Karpas-422 (cell line): ENCODE measurements at regions not wholly inside any gene's neighbourhood (a gene's known extent, or its start where the extent isn't known, plus 50 kb on each side); places are given as distances from the start of the nearest gene placed in this dataset.
"Not testable (repeated sequence)": the region's sequence is repeated elsewhere in the genome, so short reads cannot be mapped to it uniquely, and the experiment has no call there.

Experiments used
- DNase-seq: peaks from one replicate; pipeline ENCODE4 v3.0.0-alpha.2; 2015
- H2AFZ ChIP-seq: fragments of 200-600 bp; sonication (generic); 2 replicates; pipeline ENCODE4 v1.6.1; 2014; ENCODE audit warnings: antibody characterized with exemption, low read length, mixed read lengths
- H3K27ac ChIP-seq: fragments of 200-600 bp; sonication (generic); 2 replicates; pipeline ENCODE4 v1.5.1; 2014; ENCODE audit warnings: mild to moderate bottlenecking, low read length, moderate library complexity
- H3K27me3 ChIP-seq: fragments of 200-600 bp; sonication (generic); 2 replicates; pipeline ENCODE4 v1.6.1; 2014; ENCODE audit warnings: low read length, mixed read lengths
- H3K36me3 ChIP-seq: fragments of 200-600 bp; sonication (generic); 2 replicates; pipeline ENCODE4 v1.6.1; 2014; ENCODE audit warnings: low read length, mixed read lengths; ENCODE audit not compliant: insufficient read depth
- H3K4me1 ChIP-seq: fragments of 200-600 bp; sonication (generic); 2 replicates; pipeline ENCODE4 v1.6.1; 2014; ENCODE audit warnings: mild to moderate bottlenecking, low read length, mixed read lengths
- H3K4me2 ChIP-seq: fragments of 200-600 bp; sonication (generic); 2 replicates; pipeline ENCODE4 v1.6.1; 2014; ENCODE audit warnings: low read length, low read depth, mild to moderate bottlenecking; ENCODE audit not compliant: poor library complexity, severe bottlenecking
- H3K4me3 ChIP-seq: fragments of 200-600 bp; sonication (generic); 2 replicates; pipeline ENCODE4 v1.5.1; 2014; ENCODE audit warnings: mild to moderate bottlenecking, antibody characterized with exemption, low read length, mixed read lengths
- H3K79me2 ChIP-seq: fragments of 200-600 bp; sonication (generic); 2 replicates; pipeline ENCODE4 v1.6.1; 2014; ENCODE audit warnings: mild to moderate bottlenecking, low read length, mixed read lengths
- H3K9ac ChIP-seq: fragments of 200-600 bp; sonication (generic); 2 replicates; pipeline ENCODE4 v1.6.0; 2014; ENCODE audit warnings: low read length
- H3K9me2 ChIP-seq: fragments of 200-600 bp; sonication (generic), shearing (Covaris generic); replicated peaks from 2 replicates; pipeline ENCODE4 v1.6.0; 2014; ENCODE audit warnings: mild to moderate bottlenecking, low read length, moderate library complexity; ENCODE audit not compliant: insufficient read depth
- H3K9me3 ChIP-seq: fragments of 300-700, 200-600 bp; sonication (generic); 2 replicates; pipeline ENCODE4 v1.6.1; 2014; ENCODE audit warnings: low read length, mixed read lengths
- H4K20me1 ChIP-seq: fragments of 200-600 bp; sonication (generic); 2 replicates; pipeline ENCODE4 v1.6.1; 2014; ENCODE audit warnings: mild to moderate bottlenecking, antibody characterized with exemption, low read length, low read depth; ENCODE audit not compliant: insufficient read depth

DNA sequence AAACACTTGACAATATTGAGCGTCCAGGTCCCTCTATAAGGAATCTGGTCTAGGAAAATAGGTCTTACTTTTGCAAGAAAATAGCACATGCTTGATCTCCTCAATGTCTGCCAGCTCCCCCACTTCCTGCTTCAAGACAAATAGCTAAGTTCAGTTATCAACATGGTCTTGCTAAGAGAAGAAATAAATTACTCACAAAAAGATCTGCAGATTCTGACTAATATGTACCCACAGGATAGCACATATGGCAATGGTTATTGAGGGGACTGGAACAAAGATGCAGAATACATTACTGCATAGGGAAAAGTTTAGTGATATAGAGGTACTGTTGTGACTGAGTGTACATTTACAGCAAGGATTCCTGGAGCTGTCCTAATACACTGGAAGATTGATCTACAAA lies 457.5 kb upstream of the GRID2 start:
- no peak overlapping the region for H2AFZ ChIP-seq
- H4K20me1 ChIP-seq = no peaks in the 10 kb centered on the region
- no peak overlapping the region for H3K4me2 ChIP-seq
- no peaks in the 10 kb centered on the region for H3K4me1 ChIP-seq
- H3K9me2 ChIP-seq = no peaks in the 10 kb centered on the region
- no peak overlapping the region for H3K4me3 ChIP-seq
- no peaks in the 10 kb centered on the region for H3K79me2 ChIP-seq
- no peaks in the 10 kb centered on the region for H3K27me3 ChIP-seq
- H3K27ac ChIP-seq = no peak overlapping the region
- peaks cover 20% of the 10 kb centered on the region for H3K9me3 ChIP-seq
- DNase-seq = no peak
- no peak overlapping the region for H3K9ac ChIP-seq
- H3K36me3 ChIP-seq = no peaks in the 10 kb centered on the region

DNA sequence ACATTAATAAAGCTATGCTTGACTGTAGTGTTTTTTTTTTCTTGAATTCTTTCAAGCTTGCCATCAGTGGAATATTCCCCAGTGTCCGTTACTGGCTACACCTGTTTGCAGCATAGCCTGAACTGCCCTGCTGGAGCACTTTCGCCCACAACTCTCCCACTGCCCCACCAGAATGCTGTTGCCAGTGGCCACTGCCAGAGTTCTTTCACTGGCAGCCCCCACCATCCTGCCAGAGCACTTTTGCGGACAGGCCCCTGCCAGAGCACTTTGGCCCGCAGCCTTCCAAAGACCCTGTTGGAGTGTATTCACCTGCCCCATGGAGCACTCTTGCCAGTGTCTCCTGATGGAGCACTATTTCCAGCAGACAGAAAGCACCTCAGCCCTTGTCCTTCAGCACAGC lies 452.3 kb upstream of the GRID2 start:
- Histone ChIP-seq H3K9ac (no peak overlapping the region), H4K20me1 (no peaks in the 10 kb centered on the region), H3K4me3 (no peak overlapping the region), H3K79me2 (no peaks in the 10 kb centered on the region), H3K4me2 (no peak overlapping the region), H3K27ac (no peak overlapping the region), H2AFZ (no peak overlapping the region), H3K4me1 (no peaks in the 10 kb centered on the region), H3K27me3 (no peaks in the 10 kb centered on the region), H3K36me3 (no peaks in the 10 kb centered on the region), H3K9me2 (no peaks in the 10 kb centered on the region), H3K9me3 (peaks cover 32% of the 10 kb centered on the region)
- no peak for DNase-seq

DNA sequence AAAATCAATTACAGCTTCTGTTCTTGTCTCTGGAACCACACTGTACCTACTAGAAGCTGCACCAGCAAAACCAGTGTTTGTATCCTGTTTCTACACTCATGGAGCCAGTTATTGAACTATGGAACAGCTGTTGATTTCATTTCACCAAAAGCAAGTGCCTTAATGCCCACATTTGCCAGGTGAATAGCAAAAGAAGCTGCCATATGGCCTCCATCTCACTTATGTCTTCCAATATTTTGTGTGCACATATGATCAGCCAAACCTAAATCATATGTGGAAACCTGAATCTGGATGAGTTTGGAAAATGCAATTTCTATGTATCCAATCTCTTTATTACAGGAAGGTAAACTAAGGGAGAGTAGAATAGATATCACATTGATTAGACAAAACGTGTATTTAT lies 415.8 kb upstream of the GRID2 start:
- no peak overlapping the region for H3K27ac ChIP-seq

DNA sequence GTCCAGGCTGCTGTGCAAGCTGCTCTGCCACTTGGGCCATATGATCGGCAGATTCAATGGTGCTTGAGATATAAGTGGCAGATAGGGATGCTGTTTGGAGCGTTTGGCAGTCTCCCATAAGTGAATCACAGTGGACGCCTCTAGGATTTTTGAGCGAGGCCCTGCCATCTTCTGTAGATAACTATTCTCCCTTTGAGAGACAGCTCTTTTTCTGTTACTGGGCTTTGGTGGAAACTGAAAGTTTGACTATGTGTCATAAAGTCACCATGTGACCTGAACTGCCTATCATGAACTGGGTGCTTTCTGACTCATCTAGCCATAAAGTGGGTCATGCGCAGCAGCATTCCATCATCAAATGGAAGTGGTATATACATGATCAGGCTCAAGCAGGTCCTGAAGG lies 412.5 kb upstream of the GRID2 start:
- not testable (repeated sequence) for H3K4me1 ChIP-seq, H3K27ac ChIP-seq, H3K4me2 ChIP-seq, H4K20me1 ChIP-seq, H2AFZ ChIP-seq, H3K79me2 ChIP-seq, H3K36me3 ChIP-seq, H3K4me3 ChIP-seq, DNase-seq, H3K27me3 ChIP-seq, H3K9me2 ChIP-seq, H3K9ac ChIP-seq
- H3K9me3 ChIP-seq = peaks cover 19% of the 10 kb centered on the region

More for the DNA sequence above, 415.8 kb upstream of the GRID2 start:
- Histone ChIP-seq H3K79me2 (no peaks in the 10 kb centered on the region), H3K27me3 (no peaks in the 10 kb centered on the region), H3K4me2 (no peak overlapping the region), H3K36me3 (no peaks in the 10 kb centered on the region), H3K4me3 (no peak overlapping the region), H3K4me1 (no peaks in the 10 kb centered on the region), H3K9me3 (peaks cover 27% of the 10 kb centered on the region), H3K9me2 (no peaks in the 10 kb centered on the region), H2AFZ (no peak overlapping the region), H4K20me1 (no peaks in the 10 kb centered on the region), H3K9ac (no peak overlapping the region)
- no peak for DNase-seq

DNA sequence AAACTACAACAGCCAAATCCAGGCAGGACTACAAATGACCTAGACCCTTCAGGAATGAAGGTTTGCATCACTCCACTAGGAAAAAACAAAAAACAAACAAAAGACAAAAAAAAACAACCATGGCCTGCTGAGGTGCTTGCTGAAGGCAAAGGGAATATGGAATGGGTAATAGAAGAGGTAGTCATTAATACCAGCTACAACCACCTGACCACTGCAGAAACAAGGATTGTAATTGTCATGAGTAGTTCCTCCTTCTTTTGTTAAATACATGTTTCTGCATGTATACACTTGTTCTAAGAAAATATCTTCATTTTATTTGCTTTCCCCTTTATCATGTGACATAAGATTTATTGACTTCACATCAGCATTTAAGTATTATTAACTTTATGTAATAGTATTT lies 409.8 kb upstream of the GRID2 start:
- Histone ChIP-seq H3K4me1 (no peaks in the 10 kb centered on the region), H3K4me2 (no peak overlapping the region), H4K20me1 (no peaks in the 10 kb centered on the region), H3K27me3 (no peaks in the 10 kb centered on the region), H3K79me2 (no peaks in the 10 kb centered on the region), H3K27ac (no peak overlapping the region), H3K9me3 (peaks cover 9% of the 10 kb centered on the region), H3K9ac (no peak overlapping the region), H3K9me2 (no peaks in the 10 kb centered on the region), H3K36me3 (no peaks in the 10 kb centered on the region), H2AFZ (no peak overlapping the region), H3K4me3 (no peak overlapping the region)
- DNase-seq = no peak

DNA sequence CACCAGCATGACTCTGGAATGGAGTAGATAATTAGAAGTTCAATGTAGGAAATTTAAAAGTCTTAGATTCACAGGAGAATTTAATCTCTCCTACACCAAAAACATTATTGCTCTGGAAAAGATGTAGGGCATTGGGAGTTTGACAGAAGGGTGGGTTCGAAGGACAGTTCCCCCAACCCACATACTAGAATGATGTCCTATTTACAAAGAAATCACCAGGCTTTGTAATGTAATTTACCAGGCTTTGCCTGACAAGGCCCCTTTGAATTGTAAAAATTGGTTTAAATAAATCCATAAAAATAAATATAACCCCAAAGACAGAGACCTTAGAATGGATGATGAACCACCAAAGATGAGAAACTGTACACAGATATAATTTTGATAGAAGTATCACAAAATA lies 399.2 kb upstream of the GRID2 start:
- H2AFZ ChIP-seq = no peak overlapping the region
- no peak overlapping the region for H3K9ac ChIP-seq

DNA sequence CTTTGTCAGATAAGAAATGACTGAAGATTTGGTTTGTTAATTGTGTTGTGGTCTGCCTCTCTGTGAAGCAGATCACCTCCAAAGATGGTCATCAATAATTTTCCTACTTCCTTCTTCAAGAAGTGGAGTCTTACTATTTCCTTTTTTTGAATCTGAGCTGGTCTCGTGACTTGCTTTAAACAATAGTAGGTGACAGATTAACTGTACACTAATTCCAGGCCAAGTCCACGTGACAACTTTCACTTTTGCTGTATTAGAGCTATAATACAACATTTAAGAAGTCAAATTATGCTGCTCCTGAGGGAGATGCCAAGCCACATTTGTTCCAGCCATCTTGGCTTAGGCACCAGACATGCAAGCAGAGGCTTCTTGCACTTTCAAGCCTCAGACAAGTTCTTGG lies 393.8 kb upstream of the GRID2 start:
- no peak overlapping the region for H3K27ac ChIP-seq
- no peaks in the 10 kb centered on the region for H4K20me1 ChIP-seq
- H3K4me1 ChIP-seq = no peaks in the 10 kb centered on the region
- no peak overlapping the region for H3K4me3 ChIP-seq
- no peaks in the 10 kb centered on the region for H3K79me2 ChIP-seq
- no peaks in the 10 kb centered on the region for H3K36me3 ChIP-seq
- no peak overlapping the region for H3K9ac ChIP-seq
- DNase-seq = no peak
- H3K27me3 ChIP-seq = no peaks in the 10 kb centered on the region
- no peaks in the 10 kb centered on the region for H3K9me2 ChIP-seq
- H3K4me2 ChIP-seq = no peak overlapping the region
- H2AFZ ChIP-seq = no peak overlapping the region
- peaks cover 17% of the 10 kb centered on the region for H3K9me3 ChIP-seq

More for the DNA sequence above, 399.2 kb upstream of the GRID2 start:
- H3K4me1 ChIP-seq = no peaks in the 10 kb centered on the region
- H3K27me3 ChIP-seq = no peaks in the 10 kb centered on the region
- H3K79me2 ChIP-seq = no peaks in the 10 kb centered on the region
- H4K20me1 ChIP-seq = no peaks in the 10 kb centered on the region
- no peaks in the 10 kb centered on the region for H3K9me2 ChIP-seq
- H3K4me3 ChIP-seq = no peak overlapping the region
- no peaks in the 10 kb centered on the region for H3K36me3 ChIP-seq
- H3K9me3 ChIP-seq = peaks cover 19% of the 10 kb centered on the region
- no peak overlapping the region for H3K27ac ChIP-seq
- DNase-seq = no peak
- no peak overlapping the region for H3K4me2 ChIP-seq

DNA sequence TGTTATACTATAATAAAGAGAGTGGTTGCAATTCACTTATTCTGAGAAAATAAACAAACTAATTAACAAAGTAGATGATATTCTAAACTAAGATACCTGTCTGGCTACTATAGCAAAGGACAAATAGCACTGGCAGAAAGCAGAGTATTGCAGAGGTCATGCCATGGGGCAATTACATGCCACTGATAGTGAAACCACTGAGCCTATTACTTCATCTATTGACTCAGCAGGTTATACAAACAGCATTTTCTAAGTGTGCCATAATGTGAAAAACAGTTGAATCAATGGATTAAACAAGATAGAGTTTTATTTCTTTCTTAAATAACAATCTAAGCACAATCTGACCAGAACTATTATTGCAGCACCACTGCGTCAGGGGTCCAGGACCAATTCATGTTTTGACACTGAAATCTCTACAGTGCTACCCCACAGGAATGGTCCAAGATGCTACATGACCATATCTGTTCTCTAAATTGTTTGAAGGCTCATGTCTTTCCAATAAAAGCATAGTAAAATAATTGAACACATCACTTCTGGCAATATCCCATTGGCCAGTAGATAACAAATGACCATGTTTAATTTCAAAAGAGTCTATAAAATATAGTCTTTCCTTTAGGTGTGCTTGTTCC lies 389.5 kb upstream of the GRID2 start:
- Histone ChIP-seq H3K4me3 (no peak overlapping the region), H3K9me2 (no peaks in the 10 kb centered on the region), H3K36me3 (no peaks in the 10 kb centered on the region), H3K4me2 (no peak overlapping the region), H3K27ac (no peak overlapping the region), H3K4me1 (no peaks in the 10 kb centered on the region), H3K9me3 (peaks cover 11% of the 10 kb centered on the region; the same call in 1 of the 2 replicates), H3K27me3 (no peaks in the 10 kb centered on the region), H4K20me1 (no peaks in the 10 kb centered on the region), H3K9ac (no peak overlapping the region), H2AFZ (no peak overlapping the region), H3K79me2 (no peaks in the 10 kb centered on the region)
- no peak for DNase-seq

DNA sequence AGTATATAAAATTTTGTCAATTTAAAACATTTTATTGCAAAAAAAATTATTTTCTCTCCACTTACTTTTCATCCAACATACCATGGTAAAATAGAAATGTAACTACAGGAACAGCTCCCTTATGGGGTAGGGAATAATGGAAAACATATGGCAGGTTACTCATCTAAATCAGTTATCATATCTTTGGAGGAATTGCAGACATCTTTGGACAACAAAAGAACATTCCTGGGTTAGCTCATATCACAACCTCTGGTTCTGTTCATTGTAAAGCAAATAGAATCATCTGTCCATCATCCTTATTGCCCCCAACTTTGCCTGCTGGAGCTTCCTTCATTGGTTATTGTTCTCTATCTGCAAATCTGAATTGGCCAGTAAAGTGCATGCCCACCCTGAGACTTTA lies 387.5 kb upstream of the GRID2 start:
- no peaks in the 10 kb centered on the region for H3K27me3 ChIP-seq

More for the DNA sequence above, 387.5 kb upstream of the GRID2 start:
- Histone ChIP-seq H3K4me3 (no peak overlapping the region), H3K79me2 (no peaks in the 10 kb centered on the region), H3K27ac (no peak overlapping the region), H4K20me1 (no peaks in the 10 kb centered on the region), H2AFZ (no peak overlapping the region), H3K9ac (no peak overlapping the region), H3K9me3 (peaks cover 3% of the 10 kb centered on the region; the same call in 1 of the 2 replicates), H3K36me3 (no peaks in the 10 kb centered on the region), H3K9me2 (no peaks in the 10 kb centered on the region), H3K4me1 (no peaks in the 10 kb centered on the region), H3K4me2 (no peak overlapping the region)
- DNase-seq = no peak
